ENCODE measurements at regions not wholly inside any gene's neighbourhood (a gene's known extent, or its start where the extent isn't known, plus 50 kb on each side); places are given as distances from the start of the nearest gene placed in this dataset.
"Not testable (repeated sequence)": the region's sequence is repeated elsewhere in the genome, so short reads cannot be mapped to it uniquely, and the experiment has no call there.

- in situ Hi-C loops (cut with MboI; ENCODE audit: low sequenced_read_pairs), result no loop called here
These were observed 93.6 kb upstream of the RORB start for GRCh38 chr9:74403581-74403980.

- in situ Hi-C loops (cut with MboI; ENCODE audit: low sequenced_read_pairs), result no loop called here
These were observed 92.5 kb upstream of the RORB start for GRCh38 chr9:74404620-74405019.

GRCh38 chr9:74407166-74407565, 90.0 kb upstream of the RORB start:
- in situ Hi-C loops (cut with MboI; ENCODE audit: low sequenced_read_pairs), result no loop called here

- in situ Hi-C loops (cut with MboI; ENCODE audit: low sequenced_read_pairs), result no loop called here
These were observed 84.7 kb upstream of the RORB start for GRCh38 chr9:74412236-74412979.

GRCh38 chr9:74413876-74414275, 83.3 kb upstream of the RORB start:
- in situ Hi-C loops (cut with MboI; ENCODE audit: low sequenced_read_pairs), result no loop called here

- in situ Hi-C loops (cut with MboI; ENCODE audit: low sequenced_read_pairs), result no loop called here
These were observed 82.8 kb upstream of the RORB start for GRCh38 chr9:74414325-74414724.

- in situ Hi-C loops (cut with MboI; ENCODE audit: low sequenced_read_pairs), result no loop called here
These were observed 81.1 kb upstream of the RORB start for GRCh38 chr9:74415995-74416394.

GRCh38 chr9:74424488-74424887, 72.6 kb upstream of the RORB start:
- in situ Hi-C loops (cut with MboI; ENCODE audit: low sequenced_read_pairs), result not testable (repeated sequence)

- in situ Hi-C loops (cut with MboI; ENCODE audit: low sequenced_read_pairs), result no loop called here
These were observed 65.7 kb upstream of the RORB start for GRCh38 chr9:74431467-74431866.

GRCh38 chr9:74443036-74443750, 53.9 kb upstream of the RORB start:
- in situ Hi-C loops (cut with MboI; ENCODE audit: low sequenced_read_pairs), result no loop called here

- in situ Hi-C loops (cut with MboI; ENCODE audit: low sequenced_read_pairs), result no loop called here
These were observed 52.8 kb upstream of the RORB start for GRCh38 chr9:74444369-74444768.
